ENCODE measurements at regions not wholly inside any gene's neighbourhood (a gene's known extent, or its start where the extent isn't known, plus 50 kb on each side); places are given as distances from the start of the nearest gene placed in this dataset.

DNA sequence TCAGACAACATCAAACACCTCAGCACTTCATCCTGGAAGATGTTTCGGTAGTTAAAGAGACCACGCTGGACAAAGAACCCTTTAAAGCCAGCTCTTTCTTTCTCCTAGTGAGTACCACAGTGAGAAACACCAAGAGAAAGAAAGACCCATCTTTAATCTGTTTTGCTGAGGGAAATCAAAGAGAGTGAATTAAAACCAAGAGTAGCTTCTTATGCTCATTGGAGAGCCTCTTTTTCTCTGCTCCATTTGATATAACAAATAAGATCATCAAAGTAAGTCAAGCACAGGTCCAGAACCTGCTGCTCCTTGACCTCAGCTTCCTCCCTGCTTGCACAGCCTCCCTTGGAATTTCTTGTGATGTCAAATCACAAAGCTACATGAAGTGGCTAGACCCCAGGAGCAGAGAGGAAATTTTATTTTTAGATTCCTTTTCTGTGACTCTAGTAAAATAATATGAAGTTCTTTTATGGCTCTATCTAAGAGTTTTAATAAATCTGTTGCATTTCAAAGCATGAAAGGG, 436.4 kb downstream of the C3orf38 start:
- no peak for DNase-seq

DNA sequence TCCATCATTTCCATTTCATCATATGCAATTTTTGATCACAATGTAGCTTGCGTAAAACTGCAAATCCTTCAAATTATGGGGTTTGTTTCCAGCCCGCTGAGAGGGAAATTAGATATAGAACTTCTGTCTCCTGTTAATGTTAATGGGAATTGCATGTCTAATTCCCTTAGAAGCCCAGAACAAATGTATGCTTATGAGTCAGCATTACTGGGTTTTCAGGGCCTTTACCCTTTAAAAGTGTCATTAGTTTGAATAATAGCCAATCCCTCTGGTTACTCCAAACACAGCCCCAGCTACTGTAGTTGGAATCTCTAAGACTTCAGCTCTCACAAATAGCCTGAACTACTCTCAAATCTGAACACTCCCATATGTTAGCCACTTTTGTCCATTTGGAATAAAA, 439.4 kb downstream of the C3orf38 start:
- DNase-seq = no peak

DNA sequence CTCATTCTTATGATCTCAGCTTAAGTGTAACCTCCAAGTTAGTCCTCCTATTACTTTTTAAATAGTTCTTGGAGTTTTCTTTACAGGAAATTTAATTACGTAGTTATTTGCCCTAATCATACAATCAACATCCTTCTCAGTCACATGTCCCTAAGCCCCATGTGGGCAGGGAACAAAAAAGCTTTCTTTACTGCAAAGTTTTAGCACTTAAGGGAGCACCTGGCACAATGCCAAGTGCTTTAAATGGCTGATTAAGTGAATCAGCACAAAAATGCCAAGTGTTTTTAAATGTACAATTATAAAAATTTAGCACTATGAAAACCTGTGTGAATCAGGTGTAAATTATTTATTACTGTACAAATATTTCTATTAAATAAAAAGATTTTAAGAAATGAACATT, 445.3 kb downstream of the C3orf38 start:
- no peak for DNase-seq

DNA sequence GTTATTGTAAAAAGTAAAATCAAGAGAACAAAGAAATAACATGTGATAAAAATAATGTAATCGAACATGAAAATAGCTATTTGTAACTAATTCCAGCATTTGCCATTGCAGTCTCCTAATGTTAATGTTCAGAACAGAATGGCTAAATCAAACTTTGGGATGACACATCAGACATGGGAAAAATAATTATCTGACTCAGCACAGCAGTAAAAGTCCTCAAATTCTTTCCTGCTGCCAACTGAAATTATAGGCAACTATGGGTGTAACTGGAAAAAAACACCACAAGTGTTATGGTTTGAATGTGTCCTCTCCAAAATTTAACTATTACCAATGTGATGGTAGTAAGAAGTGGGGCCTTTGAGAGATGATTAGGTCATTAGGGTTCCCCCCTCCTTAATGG, 446.7 kb downstream of the C3orf38 start:
- no peak for DNase-seq

DNA sequence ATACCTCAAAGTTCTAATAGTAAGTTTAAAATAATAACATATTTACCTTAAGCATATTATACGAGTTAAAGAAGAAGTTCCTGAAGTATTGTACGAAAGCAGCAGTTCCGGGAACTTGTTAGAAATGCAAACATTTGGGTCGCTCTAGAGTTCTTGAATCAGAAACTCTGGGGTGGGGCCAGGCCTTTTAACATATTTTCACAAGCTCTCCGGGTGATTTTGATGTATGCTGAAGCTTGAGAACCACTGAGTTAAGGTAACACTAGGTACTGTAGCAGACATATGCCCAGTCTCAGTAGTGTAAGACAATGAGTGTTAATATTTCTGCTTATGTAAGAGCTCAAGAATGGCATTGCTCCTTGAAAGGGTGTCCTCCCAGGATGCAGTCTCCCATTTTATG, 461.1 kb downstream of the C3orf38 start:
- no peak for DNase-seq

DNA sequence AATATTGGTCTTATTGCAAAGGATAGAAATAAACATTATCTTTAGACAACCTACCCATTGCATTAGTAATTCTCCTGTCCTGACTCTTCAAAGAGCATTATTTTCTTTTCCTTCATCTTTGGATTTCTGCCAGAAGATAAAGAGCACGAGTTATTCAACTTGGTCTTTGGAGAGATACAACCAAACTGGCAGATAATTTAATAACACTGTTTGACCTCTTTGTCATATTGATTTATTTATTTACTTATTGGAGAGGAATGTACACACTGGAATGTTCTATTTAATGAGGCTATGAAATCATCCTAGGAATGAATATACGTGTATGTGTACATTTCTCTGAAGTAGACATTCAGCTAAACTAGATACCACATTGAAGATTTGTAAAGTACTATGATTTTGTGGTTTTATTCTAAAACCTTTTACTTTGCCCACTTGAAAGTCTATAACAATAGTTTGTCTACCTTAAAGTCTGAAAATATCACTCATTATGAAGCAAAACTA, 462.1 kb downstream of the C3orf38 start:
- no peak for DNase-seq

DNA sequence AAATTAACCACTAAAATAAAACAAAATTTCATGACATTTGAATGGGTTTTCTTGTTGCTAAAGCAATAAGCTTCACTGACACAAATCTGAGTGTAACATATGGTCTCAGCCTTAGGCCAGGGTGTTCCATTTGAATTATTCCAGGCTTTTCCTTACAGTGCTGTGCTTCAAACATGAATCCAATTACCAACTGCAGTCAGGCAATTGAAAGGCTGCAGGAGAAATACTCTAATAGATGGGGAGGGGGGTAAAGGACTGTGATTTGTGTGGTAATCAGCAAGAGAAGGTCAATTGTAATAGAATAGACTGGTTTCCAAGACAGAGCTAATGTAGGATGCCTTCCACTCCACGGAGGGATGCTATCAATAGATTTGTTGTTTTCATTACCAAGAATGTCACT, 466.7 kb downstream of the C3orf38 start:
- DNase-seq = no peak

DNA sequence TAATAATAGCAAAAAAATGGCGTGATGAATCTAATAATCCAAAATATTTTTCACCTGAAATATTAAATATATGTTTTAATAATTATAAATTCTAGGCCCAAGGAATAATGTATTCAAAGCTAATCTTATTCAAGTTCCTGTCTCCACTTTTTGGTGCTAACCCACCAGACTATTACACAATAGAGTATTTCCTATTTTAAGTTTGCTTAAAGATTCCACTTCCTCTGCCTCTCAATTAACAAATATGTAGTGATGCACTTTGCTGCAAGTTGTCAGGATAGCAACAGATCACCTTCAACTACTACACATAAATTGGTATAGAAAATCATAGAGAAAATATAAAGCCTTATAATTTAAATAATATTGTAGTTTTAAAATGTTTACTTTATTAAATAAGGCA, 467.5 kb downstream of the C3orf38 start:
- DNase-seq = no peak

DNA sequence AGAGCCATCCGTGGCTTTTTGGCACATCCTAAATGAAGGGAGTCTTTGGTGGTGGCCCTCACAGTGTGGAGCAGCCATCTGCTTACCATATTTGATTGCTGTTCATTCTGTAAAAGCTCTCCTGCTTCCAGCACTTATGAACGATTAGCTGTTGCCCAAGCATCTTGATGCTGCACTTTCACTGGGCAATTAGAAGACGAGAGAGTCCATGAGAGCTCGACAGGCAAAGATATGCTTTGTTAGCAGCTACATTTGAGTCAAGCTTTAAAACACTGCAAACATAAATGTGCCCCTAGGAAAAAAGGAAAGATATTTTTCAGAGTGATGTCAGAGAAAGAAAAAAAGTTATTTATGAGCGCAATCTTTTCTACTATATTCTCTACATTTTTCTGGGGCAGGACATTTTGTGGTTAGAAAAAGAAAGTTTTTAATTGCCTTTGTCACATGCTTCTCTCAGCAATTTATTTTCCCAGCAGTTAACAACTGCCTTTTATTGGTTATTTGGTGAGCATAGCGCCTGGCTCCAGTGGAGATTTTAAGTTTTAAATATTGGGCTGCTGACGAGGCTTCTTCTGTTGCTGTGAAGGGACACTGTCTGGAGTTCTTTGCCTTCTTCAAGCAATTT, 468.4 kb downstream of the C3orf38 start:
- no peak for DNase-seq

DNA sequence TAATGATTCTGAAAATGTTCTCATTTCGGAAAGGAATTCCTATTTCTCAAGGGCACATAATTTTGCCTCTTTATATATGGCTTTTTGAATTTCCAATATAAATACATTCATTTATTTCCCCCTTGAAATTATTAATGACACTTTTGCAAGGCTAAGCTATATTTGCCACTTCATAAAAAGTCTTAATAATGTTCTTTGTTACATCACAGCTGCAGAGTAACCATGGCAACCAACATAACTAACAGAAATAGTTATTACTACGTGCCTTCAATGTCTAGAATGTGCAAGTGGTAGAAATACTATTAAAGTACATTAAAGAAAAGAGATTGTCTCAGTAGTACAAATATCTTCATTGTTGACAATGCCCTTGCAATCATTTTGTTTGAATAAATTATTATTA, 471.8 kb downstream of the C3orf38 start:
- no peak for DNase-seq

DNA sequence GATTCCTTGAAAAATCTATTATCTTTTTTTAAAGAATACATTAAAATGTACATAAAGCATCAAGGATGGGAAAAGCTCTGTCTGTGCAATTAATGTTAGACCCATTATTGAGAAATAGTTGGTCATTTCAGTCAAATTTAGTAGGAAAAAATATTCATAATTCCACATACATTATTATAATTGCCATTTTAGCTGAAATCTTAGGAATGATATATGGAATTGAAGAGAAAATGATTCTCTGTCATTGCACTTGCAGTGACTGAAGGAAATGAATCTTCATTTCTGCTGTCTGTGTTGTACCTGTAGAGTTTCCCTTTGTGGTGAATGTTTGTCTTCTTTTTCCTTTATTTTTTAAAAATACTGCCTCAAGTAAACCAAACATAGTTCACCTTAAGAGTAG, 473.9 kb downstream of the C3orf38 start:
- DNase-seq = no peak

DNA sequence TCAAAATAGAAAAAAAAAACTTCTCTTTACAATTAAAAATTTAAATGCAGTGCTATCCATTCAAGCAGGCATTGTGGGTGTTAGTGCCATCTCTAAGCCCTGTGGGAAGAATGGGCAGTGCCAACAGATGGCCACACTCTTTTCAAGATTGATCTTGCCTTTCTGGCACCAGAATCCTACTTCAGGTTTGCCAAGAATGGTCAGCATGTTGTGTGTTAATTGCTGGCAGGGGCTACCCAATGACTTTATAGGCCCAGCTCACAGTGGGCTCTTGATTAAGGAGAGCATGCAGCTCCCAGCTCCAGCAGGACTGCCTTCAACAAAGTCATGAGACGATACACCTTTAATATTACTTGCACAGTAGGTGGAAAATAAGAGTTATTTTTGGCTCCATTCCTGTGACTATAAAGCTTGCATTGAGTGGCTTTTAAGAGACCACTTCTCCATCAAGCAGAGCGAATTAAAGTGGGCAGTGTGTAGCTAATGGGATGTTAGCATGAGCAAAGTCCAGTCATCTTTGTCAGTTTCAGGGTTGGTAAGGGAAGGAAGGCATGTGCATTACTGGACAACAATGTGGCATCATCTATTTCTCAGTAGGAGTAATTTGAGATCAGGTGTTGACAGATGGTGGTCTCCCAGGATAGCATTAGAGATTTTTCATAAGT, 476.8 kb downstream of the C3orf38 start:
- DNase-seq = no peak

DNA sequence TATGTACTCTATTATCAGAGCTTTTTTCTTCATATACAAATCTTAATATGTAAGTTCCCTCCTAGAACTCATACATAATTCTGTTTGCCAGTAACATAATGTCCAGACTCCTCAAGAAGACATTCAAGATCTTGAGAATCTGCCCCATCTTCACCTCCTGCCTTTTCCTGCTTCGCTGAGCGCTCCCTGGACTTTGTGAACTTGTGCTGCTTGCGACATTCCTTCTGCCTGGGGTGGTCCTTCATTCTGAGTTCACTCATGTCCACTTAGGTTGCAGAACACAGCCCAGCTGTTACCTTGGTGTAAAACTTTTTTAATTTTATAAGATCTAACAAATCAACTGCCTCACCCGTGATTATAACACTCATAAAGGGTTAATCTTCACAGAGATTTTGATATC, 478.5 kb upstream of the EPHA3 start:
- DNase-seq = no peak

DNA sequence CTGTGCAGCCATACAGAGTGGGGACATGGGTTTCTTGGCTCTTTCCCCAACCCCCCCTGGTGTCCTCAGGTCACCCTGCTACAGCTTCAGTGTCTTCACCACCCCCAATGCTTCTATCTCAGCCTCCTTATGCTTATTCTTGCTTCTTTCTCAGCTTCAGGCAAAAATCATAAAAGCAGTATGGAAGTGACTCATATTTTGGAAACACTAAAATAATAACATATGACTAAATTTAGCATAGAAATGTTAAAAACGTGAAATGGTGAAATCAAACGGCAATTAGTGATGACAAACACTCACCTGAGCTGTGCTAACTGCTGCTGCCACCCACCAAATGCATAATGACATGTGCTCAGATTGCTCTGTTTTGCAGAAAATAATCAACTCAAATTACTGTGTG, 475.2 kb upstream of the EPHA3 start:
- DNase-seq = no peak

DNA sequence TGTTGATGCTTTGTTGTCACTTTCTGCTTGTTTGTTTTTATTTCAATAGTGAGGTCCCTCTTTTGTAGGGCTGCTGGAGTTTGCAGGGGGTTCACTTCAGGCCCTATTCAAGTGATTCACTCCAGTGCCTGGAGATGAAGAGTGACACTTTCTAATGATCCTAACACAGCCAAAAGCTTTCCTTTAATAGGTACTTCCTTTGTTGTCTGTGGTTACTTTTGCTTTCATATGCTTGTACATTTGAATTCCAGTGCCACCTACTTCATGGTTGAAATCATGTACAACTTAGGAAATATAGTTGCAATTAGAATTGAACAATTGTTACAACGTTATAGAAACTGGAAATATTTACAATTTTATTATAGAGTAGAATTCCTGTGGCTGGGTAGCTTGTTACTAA, 466.8 kb upstream of the EPHA3 start:
- DNase-seq = no peak

DNA sequence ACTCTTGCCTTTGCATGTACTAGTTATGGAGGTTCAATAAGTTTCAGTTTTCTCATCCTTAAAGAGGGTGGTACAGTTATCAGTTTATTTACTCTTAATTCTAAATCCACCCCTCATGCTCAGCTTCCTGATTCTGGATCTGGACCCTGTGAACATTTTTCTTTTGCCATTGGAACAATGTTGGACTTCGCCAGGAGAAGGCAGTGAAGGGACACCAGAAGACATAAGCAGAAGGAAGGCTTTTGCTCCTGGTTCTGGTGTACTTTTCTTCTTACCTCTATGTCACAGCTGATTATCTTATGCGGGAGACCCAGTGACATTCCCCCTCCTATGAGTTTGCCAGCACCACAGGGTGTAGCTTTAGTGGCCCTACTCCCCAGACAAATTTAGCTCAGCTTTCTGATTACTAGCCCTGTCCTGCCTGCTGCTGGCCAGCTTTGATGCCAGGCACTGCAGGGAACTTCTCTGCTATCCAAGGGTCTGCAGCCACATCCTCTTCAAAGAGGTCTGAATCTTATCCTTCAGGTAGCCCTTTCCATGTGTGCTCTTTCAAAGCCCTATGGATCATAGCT, 466.3 kb upstream of the EPHA3 start:
- no peak for DNase-seq

DNA sequence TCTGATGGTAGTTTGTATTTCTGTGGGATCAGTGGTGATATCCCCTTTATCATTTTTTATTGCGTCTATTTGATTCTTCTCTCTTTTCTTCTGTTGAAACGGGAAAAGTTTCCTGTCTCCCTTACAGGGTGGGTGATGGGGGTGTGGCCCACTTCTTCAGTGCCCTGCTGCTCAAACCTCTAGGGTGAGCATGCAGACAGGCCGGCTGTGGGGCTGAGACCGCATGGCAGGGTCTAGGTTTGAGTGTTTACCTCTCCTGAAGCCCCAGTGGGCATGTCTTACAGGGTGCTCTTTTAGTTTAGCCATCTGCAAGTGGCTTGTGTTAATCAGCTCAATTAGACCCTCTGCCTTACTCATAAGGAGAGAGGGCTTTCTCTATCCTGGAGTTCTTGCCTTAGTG, 450.0 kb upstream of the EPHA3 start:
- DNase-seq = no peak

DNA sequence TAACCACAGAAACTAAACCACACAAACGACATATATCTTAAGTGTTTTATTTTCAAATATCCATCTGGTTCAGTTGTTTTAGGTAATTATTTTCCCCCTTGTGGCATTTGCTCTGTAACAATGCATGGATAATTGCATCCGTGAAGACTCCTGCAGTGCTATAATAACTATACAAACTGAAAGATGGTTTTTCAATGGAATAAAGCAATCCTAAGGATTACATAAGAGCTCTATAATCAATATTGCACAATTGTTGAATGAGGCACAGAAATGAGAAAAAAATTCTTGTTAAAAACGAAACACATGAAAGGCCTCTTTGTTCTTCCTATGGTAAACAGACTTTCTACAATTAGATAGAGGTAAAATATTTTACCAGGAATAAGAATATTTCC, 446.0 kb upstream of the EPHA3 start:
- no peak for DNase-seq

DNA sequence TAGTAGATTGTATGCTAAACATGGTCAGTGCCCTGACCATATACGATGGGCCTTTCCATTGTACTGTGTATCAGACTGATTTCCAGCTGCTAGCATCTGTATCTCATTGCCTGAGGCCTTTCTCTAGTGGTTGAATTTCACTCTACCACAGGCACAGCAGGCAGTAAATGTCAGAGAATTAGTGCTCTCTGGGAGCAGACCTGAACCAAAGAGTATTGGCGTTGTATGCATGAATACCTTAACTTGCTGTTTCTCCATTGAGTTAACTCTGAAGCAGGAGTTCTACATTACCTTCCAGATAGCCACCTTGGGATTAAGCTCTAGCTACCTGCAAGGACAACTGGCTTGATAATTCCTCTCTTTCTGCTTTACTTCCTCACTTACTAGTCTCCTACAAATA, 439.2 kb upstream of the EPHA3 start:
- DNase-seq = no peak

DNA sequence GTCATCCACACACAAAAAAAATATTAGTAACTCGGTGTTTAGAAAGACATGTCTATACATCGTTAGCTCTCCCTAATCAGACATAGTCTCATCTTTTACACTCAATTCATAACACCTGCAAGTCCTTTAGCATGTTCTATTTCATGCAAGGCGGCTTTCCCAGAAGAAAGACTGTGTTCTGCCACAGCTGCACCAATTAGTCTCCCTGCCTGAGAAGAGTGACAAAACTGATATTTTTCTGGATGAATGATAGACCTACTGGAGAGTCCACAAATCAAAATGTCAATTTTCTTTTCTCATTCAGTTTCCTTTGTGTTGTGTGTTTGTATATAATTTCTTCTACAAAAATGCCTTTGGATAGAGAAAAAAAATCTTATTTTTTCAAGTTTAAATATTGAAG, 435.8 kb upstream of the EPHA3 start:
- DNase-seq = no peak

DNA sequence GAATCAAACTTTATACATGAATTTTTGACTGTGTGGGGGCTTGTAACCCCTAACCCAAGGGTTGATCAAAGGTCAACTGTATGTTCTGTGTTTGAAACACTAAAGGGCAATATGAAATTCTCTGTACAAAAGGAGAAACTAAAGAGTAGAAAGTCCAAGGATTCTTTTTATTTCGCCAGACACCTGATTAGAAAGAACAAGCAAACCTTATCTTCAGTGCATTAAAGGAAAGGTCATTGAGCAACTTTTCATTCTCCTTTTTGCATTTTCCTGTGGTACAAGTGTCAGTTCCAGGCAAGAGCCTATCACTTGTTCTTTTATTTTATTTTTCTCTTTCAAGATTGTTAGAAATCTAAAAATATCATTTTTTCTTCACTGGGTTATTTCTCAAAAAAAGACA, 430.1 kb upstream of the EPHA3 start:
- no peak for DNase-seq

DNA sequence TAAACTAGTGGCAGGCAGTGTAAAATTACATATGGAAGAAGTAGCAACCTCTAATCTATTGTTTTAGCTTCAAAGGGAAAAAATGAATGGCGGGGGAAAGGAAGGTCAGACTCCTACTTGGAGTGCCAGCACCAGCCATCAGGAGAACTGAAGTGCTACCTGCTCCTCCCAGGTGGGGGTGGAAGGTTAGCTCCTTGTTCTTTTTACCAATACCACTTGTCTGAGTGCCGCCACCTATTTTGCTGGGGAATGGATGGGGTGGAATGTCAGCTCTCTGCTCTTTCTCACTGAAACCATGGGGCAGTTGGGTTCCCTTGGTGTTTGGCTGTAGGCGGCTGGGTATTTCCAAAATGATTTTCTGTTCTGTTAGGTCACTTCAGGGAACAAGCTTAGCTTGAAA, 428.7 kb upstream of the EPHA3 start:
- DNase-seq = no peak

DNA sequence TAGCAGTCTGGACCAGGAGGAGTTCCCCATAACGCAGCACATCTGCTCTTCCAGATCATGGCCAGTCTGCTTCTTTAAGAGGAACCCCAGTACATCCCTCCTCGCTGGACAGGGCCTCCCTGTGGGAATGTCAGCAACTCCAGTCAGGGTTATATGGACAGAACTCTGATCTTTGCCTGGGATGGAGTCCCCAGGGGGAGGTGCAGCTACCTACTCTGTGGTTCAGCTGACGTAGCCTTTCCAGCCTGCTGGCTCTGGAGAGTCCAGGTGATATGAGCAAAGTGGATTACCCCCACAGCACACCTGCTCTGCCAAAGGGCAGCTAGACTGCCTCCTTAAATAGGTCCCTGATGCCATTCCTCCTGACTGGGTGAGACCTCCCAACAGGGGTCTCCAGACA, 417.1 kb upstream of the EPHA3 start:
- DNase-seq = no peak

DNA sequence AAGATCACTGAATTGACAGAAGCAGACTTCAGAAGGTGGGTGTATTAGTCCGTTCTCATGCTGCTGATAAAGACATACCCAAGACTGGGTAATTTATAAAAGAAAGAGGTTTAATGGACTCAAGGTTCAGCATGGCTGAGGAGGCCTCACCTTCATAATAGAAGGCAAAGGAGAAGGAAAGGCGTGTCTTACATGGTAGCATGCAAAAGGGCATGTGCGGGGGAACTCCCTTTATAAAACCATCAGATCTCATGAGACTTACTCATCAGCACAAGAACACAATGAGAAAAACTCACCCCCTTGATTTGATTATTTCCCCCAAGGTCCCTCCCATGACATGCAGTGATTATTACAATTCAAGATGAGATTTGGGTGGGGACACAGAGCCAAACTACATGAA, 416.3 kb upstream of the EPHA3 start:
- DNase-seq = no peak
